ENCODE measurements at regions not wholly inside any gene's neighbourhood (a gene's known extent, or its start where the extent isn't known, plus 50 kb on each side); places are given as distances from the start of the nearest gene placed in this dataset.
"Not testable (repeated sequence)": the region's sequence is repeated elsewhere in the genome, so short reads cannot be mapped to it uniquely, and the experiment has no call there.

DNA sequence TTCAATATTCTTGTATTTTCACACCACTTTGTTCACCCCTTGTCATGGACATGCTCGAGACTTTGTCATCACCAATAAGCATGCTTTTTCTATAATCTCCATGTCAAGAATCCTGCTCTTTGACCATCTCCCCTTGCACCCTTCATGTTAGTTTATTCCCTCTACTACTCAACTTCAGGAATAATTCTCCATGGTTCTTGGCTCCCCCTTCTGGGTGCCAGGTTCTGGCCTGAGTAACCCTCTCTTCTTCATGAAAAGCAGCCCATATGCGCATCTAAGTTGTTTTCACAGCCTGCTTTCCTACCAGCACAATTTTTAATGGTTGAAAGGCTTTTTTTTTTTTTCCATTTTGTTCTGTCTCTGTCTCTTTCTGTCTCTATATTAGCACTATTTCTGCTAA, 160.7 kb downstream of the LEPR start:
- in situ Hi-C loops (cut with MboI; ENCODE audit: low sequenced_read_pairs) = no loop called here

DNA sequence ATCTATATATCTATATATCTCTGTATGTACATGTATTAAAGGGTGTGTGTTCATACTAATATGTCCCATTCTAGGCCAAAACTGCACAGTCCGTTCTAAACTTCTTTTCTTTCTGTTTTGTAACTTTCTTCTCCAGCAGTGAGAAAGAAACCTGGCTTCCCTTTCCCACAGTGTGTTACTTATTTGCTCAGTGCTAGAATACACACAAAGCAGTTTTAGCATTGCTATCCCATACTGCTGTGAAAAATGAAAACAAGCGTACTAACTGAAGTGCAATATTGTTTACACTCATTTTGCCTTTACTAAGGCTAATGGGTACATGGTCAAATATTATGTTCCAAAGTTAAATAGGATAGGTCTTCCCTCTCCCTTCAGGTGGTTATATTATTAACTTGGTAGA, 163.9 kb downstream of the LEPR start:
- in situ Hi-C loops (cut with MboI; ENCODE audit: low sequenced_read_pairs) = no loop called here

DNA sequence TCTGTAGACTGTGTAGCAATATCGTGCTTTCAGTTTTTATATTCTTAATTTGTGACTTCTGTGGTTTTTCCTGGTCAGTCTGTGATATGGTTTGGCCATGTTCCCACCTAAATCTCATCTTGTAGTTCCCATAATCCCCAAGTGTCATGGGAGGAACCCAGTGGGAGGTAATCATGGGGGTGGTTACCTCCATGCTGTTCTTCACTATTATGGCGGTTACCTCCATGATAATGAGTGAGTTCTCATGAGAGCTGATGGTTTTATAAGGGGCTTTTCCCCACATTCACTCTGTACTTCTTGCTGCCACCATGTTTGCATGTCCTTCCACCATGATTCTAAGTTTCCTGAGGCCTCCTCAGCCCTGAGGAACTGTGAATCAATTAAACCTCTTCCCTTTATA, 169.8 kb downstream of the LEPR start:
- in situ Hi-C loops (cut with MboI; ENCODE audit: low sequenced_read_pairs) = no loop called here

DNA sequence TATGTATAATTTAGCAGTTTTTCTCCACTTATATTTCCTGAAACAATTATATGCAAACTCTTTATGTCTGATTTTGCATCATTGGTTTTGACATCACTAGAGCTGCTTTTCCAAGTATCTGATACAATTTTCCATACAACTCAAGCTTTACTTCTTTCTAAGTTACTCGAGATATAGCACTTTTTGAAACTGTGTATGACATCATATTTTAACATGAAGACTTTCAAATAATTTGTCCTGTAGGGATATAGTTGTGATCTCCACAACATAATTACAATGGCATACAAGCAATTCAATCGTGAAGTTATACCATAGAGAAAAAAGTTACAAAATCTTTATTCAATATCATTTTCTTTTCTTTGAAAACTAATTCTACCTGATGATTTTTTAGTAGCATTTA, 173.0 kb downstream of the LEPR start:
- in situ Hi-C loops (cut with MboI; ENCODE audit: low sequenced_read_pairs) = no loop called here

DNA sequence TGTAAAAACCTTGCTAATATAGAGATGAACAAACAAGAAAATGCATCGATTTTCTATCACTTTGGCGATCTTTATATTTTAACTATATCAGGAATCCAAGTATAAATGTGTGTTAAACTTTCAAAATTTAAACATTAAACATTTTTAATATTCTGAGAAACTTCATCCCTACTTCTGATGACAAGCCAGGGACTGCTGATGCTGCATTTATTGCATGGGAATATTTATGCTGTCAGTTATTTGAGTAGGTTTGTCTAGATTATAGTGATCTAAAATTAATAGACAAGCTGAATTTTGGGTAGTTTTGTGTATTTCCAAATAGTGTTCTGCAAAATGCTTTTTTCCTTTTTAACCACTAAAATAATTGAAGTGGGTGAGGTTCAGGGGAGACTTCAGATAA, 175.3 kb downstream of the LEPR start:
- in situ Hi-C loops (cut with MboI; ENCODE audit: low sequenced_read_pairs) = no loop called here

DNA sequence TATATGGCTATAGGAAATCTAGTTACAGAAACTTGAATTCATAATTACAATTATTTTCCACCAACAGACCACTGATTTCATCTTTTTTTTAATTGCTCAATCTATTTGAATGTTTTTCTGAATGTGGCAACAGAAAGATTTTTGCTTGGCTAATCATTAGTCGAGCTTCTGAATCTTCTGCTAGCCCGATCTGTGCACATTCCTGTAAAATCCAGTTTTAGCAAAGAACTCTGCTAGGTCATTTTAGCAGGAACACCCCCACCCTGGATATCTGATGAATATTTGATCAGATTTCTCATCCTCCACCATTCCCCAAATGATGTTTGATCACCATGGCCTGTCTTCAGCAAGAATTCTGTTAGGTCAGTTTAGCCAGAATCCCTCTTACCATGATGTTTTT, 176.3 kb downstream of the LEPR start:
- in situ Hi-C loops (cut with MboI; ENCODE audit: low sequenced_read_pairs) = no loop called here

DNA sequence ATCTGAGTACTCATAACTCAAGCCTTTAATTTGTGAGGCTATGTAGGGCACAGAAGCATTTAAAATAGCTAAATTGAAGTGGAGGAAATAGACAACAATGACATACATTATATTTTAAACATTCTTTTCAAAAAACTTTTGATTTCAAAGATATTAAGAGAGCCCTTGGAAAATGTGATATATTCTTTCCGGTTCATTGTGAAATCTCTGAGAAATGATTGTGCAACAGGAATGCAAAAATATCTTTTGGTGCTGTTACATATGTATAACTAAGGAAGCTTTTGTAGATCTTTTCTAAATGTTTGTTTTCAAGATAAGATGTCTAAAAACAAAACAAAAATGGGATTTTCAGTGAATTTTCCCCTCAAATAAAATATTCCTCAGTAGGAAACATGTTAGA, 185.2 kb downstream of the LEPR start:
- in situ Hi-C loops (cut with MboI; ENCODE audit: low sequenced_read_pairs) = no loop called here

DNA sequence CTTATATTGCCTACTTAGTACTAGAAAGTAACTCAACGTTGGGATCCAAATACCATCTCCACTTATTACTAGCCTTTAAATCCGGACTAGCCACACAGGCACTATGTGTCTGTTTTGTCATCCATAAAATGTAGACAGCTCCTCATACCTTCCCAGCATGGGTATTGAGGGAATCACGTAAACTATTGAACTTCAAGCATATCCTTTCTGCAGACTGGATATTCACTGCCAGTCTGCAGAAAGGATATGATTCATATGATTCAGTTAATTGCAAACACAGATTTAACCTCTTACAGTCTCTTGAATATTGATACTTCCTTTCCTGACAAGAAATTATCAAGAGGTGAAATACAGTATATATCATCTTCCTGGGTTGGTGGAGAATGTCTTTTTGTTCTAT, 186.0 kb downstream of the LEPR start:
- in situ Hi-C loops (cut with MboI; ENCODE audit: low sequenced_read_pairs) = no loop called here

DNA sequence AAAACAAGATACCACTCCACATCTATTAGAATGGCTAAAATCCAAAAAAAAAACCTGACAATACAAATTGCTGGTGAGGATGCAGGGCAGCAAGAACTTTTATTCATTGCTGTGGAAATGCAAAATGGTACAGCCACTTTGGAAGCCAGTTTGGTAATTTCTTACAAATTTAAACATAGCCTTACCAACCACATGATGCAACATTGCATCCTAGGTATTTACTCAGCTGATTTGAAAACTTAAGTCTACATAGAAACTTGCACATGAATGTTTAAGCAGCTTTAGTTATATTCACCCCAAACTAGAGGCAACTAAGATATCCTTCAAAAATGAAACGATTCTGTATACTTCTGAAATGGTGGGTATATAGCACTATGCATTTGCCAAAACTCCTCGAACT, 178.8 kb upstream of the PDE4B start:
- in situ Hi-C loops (cut with MboI; ENCODE audit: low sequenced_read_pairs) = no loop called here

DNA sequence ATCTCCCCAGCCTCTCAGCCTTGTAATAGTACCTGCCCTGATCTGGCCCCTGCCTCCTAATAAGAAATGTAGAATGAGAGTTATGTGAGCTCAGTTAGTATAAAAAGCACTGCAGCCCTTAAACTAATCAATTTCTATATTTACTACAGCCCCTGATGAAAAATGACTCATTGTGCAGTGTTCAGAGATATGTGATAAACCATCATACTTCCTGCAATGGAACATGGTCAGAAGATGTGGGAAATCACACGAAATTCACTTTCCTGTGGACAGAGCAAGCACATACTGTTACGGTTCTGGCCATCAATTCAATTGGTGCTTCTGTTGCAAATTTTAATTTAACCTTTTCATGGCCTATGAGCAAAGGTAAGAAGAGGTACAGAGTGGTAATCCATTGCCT, 176.8 kb upstream of the PDE4B start:
- in situ Hi-C loops (cut with MboI; ENCODE audit: low sequenced_read_pairs) = no loop called here

DNA sequence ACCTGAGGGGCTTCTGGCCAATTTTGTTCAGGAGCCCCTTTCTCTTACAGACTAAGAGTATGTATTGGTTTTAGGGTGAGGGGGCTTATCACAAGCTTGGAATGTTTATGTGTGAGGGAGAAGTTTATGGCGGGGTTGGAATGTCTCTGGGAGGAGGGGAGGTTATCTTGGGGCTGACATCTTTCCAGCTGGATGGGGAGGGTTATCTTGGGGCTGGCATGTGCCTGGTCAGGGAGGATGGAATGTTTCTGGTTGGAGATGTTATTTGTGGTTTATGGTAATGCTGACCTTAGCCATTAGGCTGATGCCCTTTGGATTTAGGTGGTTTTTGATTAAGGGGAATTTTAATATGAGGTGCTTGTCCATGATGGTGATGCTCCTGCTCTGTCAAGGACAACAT, 171.0 kb upstream of the PDE4B start:
- in situ Hi-C loops (cut with MboI; ENCODE audit: low sequenced_read_pairs) = not testable (repeated sequence)

DNA sequence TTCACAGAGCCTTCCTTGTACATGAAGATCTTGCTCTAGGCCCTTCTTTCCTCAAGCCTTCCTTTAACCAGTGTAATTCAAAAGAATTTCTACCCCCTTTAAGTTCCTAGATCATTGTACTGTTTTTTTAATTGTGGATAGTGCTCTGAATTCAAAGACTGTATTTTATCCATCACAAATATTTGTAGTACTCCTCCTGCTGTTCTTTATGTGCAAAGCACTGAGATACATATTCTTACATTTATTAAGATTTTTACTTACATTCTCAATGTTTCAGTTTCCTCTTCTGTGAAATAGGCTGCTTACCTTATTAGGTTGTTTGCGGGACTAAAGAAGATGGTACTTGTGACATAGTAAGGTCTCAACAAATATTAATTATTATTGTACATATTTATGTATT, 168.8 kb upstream of the PDE4B start:
- in situ Hi-C loops (cut with MboI; ENCODE audit: low sequenced_read_pairs) = no loop called here

DNA sequence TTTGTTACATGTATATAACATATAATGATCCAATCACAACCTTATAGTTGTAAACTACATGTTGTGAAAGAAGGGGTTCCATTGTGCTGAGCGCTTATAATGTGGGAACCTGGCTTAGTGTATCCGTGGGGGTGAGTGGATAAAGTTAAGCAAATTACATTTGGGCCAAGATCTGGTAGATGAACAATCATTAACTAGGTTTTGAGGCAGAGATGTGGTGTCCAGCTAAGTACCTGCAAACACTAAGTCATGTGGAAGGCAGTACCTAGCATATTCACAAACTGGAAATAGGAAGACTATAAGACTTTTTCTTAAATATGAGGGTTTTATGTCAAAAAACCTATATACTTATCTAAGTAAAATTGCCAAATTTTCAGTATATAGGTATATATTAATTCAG, 167.2 kb upstream of the PDE4B start:
- in situ Hi-C loops (cut with MboI; ENCODE audit: low sequenced_read_pairs) = no loop called here

DNA sequence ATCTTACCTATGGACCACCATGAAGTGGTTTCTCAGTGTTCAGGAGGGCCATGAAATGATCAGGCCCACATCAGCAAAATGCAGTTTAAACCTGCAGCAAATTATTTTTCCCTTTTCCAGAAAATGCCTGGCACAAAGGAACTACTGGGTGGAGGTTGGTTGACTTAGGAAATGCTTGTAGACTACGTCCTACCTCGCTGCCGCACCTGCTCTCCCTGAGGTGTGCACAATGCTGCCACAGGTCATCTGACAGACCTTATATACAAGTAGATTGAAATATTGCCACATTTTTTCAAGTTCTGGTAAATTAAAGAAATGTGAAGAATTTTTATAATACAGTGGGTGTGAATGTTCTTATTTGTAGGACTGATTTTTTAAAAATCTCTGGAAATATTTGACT, 166.7 kb upstream of the PDE4B start:
- in situ Hi-C loops (cut with MboI; ENCODE audit: low sequenced_read_pairs) = no loop called here

DNA sequence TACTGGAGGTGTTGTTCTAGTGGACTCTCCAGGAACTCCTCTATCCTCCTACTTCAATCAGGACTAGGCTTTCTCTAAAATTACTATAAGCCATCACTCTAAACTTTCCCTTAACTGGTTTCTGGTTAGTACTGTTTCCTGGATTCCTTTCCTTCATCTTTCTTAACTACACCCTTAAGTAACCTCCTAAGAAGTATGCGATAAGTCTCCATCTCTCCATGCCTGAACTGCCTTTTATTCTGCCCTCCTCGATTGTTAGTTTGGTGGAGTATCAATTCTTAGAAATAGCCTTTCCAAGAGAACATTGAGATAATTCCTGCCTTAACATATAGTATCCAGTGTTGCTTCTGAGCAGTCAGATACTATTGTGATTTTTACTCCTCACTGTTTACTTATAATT, 162.9 kb upstream of the PDE4B start:
- in situ Hi-C loops (cut with MboI; ENCODE audit: low sequenced_read_pairs) = no loop called here

DNA sequence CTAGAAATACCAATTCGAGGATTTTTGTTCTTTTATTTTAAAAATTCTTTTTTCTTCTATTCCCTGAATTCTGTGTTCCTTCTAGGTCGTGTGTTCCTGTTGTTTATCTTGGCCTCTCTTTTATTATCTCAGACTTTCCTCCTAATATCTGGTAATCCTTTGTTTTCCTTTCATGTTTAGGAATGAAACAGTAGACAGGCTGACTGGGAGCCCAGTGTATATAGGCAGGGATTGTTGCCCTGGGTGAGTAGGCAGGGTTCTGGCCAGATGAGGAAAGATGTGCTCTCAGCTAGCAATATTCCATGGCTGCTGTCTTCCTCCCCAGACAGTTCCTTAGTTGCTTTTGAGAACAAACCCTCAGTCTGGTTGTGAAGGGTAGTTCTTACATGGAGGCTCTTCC, 161.8 kb upstream of the PDE4B start:
- in situ Hi-C loops (cut with MboI; ENCODE audit: low sequenced_read_pairs) = no loop called here

DNA sequence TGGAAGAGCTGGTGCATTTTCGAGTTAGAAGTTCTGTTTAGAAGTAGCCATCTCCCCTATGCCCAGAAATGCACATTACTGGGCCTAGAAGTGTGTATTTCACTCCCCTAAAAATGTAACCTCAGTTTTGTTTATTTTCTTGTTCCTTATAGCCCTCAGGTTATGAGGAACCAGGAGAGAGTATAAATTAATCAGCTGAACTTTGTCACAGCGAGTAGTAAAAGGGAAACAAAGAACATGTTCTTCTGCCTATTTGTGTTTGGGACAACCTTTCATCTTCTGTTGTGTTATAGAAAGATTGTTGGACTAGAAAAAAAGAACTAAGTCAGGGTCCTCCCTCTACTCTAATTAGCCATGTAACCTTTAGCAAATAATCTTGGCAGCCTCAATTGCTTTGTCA, 160.5 kb upstream of the PDE4B start:
- in situ Hi-C loops (cut with MboI; ENCODE audit: low sequenced_read_pairs) = no loop called here

DNA sequence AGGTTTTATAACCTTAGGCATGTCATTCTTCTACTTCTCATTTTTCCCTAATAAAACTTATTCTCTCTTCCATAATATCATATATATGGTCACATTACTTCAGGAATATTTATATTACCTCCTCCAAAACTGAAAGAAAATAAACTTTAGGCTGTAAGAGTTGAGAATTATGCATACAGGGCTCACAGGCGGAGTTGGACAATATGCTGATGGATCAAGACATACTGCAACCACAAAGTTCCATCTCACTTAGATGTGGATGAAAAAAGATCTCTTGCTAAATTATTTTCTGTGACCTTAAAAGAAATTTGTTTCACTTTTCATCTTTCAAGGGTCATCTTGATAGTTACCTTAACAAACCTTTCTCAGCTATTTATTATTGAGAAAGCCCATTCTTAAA, 152.6 kb upstream of the PDE4B start:
- in situ Hi-C loops (cut with MboI; ENCODE audit: low sequenced_read_pairs) = no loop called here

DNA sequence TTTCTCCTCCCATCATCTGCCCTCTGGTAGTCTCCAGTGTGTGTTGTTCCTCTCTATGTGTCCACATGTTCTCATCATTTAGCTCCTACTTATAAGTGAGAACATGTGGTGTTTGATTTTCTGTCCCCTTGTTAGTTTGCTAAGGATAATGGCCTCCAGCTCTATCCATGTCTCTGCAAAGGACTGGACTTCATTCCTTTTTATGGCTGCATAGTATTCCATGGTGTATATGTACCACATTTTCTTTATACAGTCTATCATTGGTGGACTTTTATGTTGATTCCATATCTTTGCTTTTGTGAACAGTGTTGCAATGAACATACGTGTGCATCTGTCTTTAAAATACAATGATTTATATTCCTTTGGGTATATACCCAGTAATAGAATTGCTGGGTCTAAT, 143.5 kb upstream of the PDE4B start:
- in situ Hi-C loops (cut with MboI; ENCODE audit: low sequenced_read_pairs) = not testable (repeated sequence)

DNA sequence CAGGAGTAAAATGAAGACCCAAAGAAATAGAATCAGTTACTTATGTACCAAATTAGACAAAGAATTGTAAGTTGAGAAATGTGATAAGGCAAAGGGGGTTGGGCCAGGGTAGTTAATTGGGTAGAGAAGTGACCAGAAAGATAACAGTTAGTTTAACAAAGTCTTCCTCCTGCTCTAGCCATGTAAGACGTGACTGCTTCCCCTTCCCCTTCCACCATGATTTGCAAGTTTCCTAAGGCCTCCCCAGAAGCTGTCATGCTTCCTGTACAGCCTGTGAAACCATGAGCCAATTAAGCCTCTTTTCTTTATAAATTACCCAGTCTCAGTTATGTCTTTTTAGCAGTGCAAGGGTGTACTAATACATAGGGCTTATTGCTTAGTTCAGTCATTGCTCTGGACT, 142.0 kb upstream of the PDE4B start:
- in situ Hi-C loops (cut with MboI; ENCODE audit: low sequenced_read_pairs) = no loop called here

DNA sequence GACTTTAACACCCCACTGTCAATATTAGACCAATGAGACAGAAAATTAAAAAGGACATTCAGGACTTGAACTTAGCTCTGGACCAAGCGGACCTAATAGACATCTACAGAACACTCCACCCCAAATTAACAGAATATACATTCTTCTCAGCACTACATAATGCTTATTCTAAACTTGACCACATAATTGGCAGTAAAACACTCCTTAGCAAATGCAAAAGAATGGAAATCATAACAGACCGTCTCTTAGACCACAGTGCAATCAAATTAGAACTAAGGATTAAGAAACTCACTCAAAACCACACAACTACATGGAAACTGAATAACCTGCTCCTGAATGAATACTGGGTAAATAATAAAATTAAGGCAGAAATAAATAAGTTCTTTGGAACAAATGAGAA, 138.2 kb upstream of the PDE4B start:
- in situ Hi-C loops (cut with MboI; ENCODE audit: low sequenced_read_pairs) = not testable (repeated sequence)

DNA sequence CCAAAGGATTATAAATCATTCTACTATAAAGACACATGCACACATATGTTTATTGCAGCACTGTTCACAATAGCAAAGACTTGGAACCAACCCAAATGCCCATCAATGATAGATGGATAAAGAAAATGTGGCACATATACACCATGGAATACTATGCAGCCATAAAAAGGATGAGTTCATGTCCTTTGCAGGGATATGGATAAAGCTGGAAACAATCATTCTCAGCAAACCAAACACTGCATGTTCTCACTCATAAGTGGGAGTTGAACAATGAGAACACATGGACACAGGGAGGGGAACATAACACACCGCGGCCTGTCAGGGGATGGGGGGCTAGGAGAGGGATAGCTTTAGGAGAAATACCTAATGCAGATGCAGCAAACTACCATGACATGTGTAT, 135.1 kb upstream of the PDE4B start:
- in situ Hi-C loops (cut with MboI; ENCODE audit: low sequenced_read_pairs) = not testable (repeated sequence)

DNA sequence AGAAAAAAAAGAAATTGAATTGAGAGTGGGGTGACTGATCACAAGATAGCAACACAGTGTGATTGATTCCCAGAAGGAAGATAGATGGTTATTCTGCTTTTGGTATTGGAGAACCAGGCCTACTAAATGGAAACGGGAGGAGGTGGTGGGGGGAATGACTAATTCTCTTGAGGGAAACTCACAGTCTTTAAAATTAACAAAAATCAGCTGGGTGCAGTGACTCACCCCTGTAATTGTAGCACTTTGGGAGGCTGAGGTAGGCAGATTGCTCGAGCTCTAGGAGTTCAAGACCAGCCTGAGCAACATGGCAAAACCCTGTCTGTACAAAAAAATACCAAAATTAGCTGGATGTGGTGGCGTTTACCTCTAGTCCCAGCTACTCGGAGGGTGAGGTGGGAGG, 134.6 kb upstream of the PDE4B start:
- in situ Hi-C loops (cut with MboI; ENCODE audit: low sequenced_read_pairs) = no loop called here

DNA sequence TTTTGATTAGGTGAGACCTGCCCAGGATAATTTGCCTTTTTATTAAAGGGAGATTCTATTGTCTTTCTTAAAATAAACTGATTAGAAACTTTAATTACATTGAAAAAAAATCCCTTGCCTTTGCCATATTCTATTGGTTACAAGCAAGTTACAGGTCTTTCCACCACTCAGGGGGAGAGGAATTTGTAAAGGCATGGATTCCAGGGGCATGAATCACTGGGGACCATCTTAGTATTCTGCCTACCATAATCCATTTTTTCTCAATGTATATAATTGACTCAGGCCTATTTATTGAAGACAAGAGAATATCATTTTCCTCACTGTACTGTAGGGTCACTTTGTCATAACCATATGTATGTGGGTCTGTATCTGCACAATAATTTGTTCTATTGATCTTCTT, 124.3 kb upstream of the PDE4B start:
- in situ Hi-C loops (cut with MboI; ENCODE audit: low sequenced_read_pairs) = no loop called here

Measured in HL-60/S4 treated with retinoic acid at 250 ng/mL for 4 days and 3 days (cell line).